Naive thymus-derived CD4-positive, alpha-beta T cell (primary cell): ENCODE measurements at regions not wholly inside any gene's neighbourhood (a gene's known extent, or its start where the extent isn't known, plus 50 kb on each side); places are given as distances from the start of the nearest gene placed in this dataset.

Experiments used
- ATAC-seq: fragments of 150-1000 bp; cut with Tn5 transposase; 2 replicates; pipeline ENCODE4 v1.10.0; 2021; ENCODE audit warnings: mild to moderate bottlenecking, moderate library complexity
- CTCF ChIA-PET: fragments of 350-600 bp; sonication (Branson Sonifier 250); formaldehyde crosslinking; loops from one replicate; lab custom pipeline; 2021; ENCODE audit warnings: antibody characterized with exemption; lab: Charles Lee
- POLR2A ChIA-PET: fragments of 350-600 bp; sonication (Branson Sonifier 250); formaldehyde crosslinking; loops from one replicate; lab custom pipeline; 2021; ENCODE audit warnings: antibody characterized with exemption, inconsistent platforms; lab: Charles Lee
- DNase-seq, 9 donors: peaks; one replicate each; pipeline versions ENCODE4 v3.0.0 to v3.0.0-alpha.2; 2020 to 2022; ENCODE audit warnings: mixed read lengths in 1 of 9
- H3K27ac ChIP-seq: one replicate; pipeline ENCODE4 v1.7.0; 2013; ENCODE audit warnings: mild to moderate bottlenecking, low read depth, low read length, moderate library complexity
- H3K27me3 ChIP-seq, 2 donors: one replicate each; pipeline ENCODE4 v1.7.0; 2013; ENCODE audit warnings: low read length in 2 of 2, mild to moderate bottlenecking in 2 of 2, moderate library complexity in 2 of 2; ENCODE audit not compliant: control insufficient read depth in 2 of 2, insufficient read depth in 2 of 2
- H3K36me3 ChIP-seq, 3 experiments: 1 replicate in 2 of 3; 2 replicates in 1 of 3; pipeline ENCODE4 v1.7.0; 2013; ENCODE audit warnings: low read length in 3 of 3, mild to moderate bottlenecking in 3 of 3, moderate library complexity in 1 of 3; ENCODE audit not compliant: insufficient read depth in 3 of 3, control insufficient read depth in 2 of 3
- H3K4me1 ChIP-seq, 2 donors: one replicate each; pipeline ENCODE4 v1.7.0; 2013; ENCODE audit warnings: low read length in 2 of 2, mild to moderate bottlenecking in 2 of 2, moderate library complexity in 1 of 2; ENCODE audit not compliant: control insufficient read depth in 2 of 2, insufficient read depth in 2 of 2
- H3K4me3 ChIP-seq: 2 replicates; pipeline ENCODE4 v1.7.0; 2013; ENCODE audit warnings: mild to moderate bottlenecking, low read length
- H3K9me3 ChIP-seq, 3 experiments: 1 replicate in 2 of 3; 2 replicates in 1 of 3; pipeline ENCODE4 v1.7.0; 2013; ENCODE audit warnings: low read length in 3 of 3; ENCODE audit not compliant: control insufficient read depth in 2 of 3
- H3K27ac Mint-ChIP-seq, 9 donors: one replicate each; pipeline ENCODE4 v1.8.0; 2020 to 2022; ENCODE audit warnings: mixed read lengths in 9 of 9, mild to moderate bottlenecking in 8 of 9, moderate library complexity in 5 of 9, inconsistent platforms in 2 of 9
- H3K27me3 Mint-ChIP-seq, 5 donors: one replicate each; pipeline ENCODE4 v1.8.0; 2021 to 2022; ENCODE audit warnings: mixed read lengths in 5 of 5, mild to moderate bottlenecking in 1 of 5
- H3K36me3 Mint-ChIP-seq, 5 donors: one replicate each; pipeline ENCODE4 v1.8.0; 2020 to 2022; ENCODE audit warnings: mixed read lengths in 5 of 5, mild to moderate bottlenecking in 3 of 5, inconsistent platforms in 1 of 5
- H3K4me1 Mint-ChIP-seq, 7 donors: one replicate each; pipeline ENCODE4 v1.8.0; 2020 to 2022; ENCODE audit warnings: mixed read lengths in 7 of 7, mild to moderate bottlenecking in 3 of 7, inconsistent platforms in 1 of 7
- H3K4me3 Mint-ChIP-seq, 10 donors: one replicate each; pipeline ENCODE4 v1.8.0; 2020 to 2022; ENCODE audit warnings: mild to moderate bottlenecking in 10 of 10, mixed read lengths in 10 of 10, moderate library complexity in 6 of 10, inconsistent platforms in 2 of 10
- H3K9me3 Mint-ChIP-seq, 11 donors: one replicate each; pipeline ENCODE4 v1.8.0; 2020 to 2022; ENCODE audit warnings: mixed read lengths in 11 of 11, mild to moderate bottlenecking in 4 of 11, inconsistent platforms in 1 of 11, moderate library complexity in 1 of 11
- intact Hi-C, 2 donors: fragments of 100-400 bp; cut with micrococcal nuclease; formaldehyde crosslinking; loops; one replicate each; pipeline ENCODE4 v1.15.1; 2023

GRCh38 chr13:34502621-34503020 is 439.4 kb upstream of the NBEA start:
- Histone ChIP-seq H3K36me3 (no peaks in the 10 kb centered on the region), H3K4me3 (no peak overlapping the region), H3K27ac (no peak overlapping the region), H3K4me1 (no peaks in the 10 kb centered on the region), H3K27me3 (no peaks in the 10 kb centered on the region), H3K9me3 (no peaks in the 10 kb centered on the region)
- Mint-ChIP-seq H3K36me3 (no peaks in the 10 kb centered on the region), H3K9me3 (peaks cover 0 to 24% (median 11%) of the 10 kb centered on the region in 11 donors), H3K27me3 (no peaks in the 10 kb centered on the region), H3K4me1 (no peaks in the 10 kb centered on the region), H3K27ac (no peak overlapping the region), H3K4me3 (no peak overlapping the region)
- intact Hi-C loops = no loop called here
- ChIA-PET CTCF (no interaction called here), POLR2A (no interaction called here)
- DNase-seq = no peak
- ATAC-seq = no peak

- no peaks in the 10 kb centered on the region for H3K36me3 Mint-ChIP-seq
- Histone ChIP-seq H3K4me3 (no peak overlapping the region), H3K27ac (no peak overlapping the region), H3K36me3 (no peaks in the 10 kb centered on the region), H3K4me1 (no peaks in the 10 kb centered on the region), H3K9me3 (no peaks in the 10 kb centered on the region), H3K27me3 (no peaks in the 10 kb centered on the region)
- peaks cover 0 to 29% (median 8%) of the 10 kb centered on the region in 11 donors for H3K9me3 Mint-ChIP-seq
- H3K27ac Mint-ChIP-seq = no peak overlapping the region
- no peak overlapping the region for H3K4me3 Mint-ChIP-seq
- DNase-seq (no peak), ATAC-seq (no peak)
- no peaks in the 10 kb centered on the region for H3K4me1 Mint-ChIP-seq
- intact Hi-C loops = no loop called here
- ChIA-PET CTCF (no interaction called here), POLR2A (no interaction called here)
- no peaks in the 10 kb centered on the region for H3K27me3 Mint-ChIP-seq
These were observed 435.3 kb upstream of the NBEA start for GRCh38 chr13:34506796-34507195.

- Mint-ChIP-seq H3K36me3 (no peaks in the 10 kb centered on the region), H3K27ac (no peak overlapping the region), H3K9me3 (peaks cover 0 to 25% (median 8%) of the 10 kb centered on the region in 11 donors), H3K4me3 (no peak overlapping the region), H3K27me3 (no peaks in the 10 kb centered on the region), H3K4me1 (no peaks in the 10 kb centered on the region)
- ATAC-seq (no peak), DNase-seq (no peak)
- intact Hi-C loops = no loop called here
- POLR2A ChIA-PET = no interaction called here
- CTCF ChIA-PET = no interaction called here
- Histone ChIP-seq H3K36me3 (no peaks in the 10 kb centered on the region), H3K4me3 (no peak overlapping the region), H3K4me1 (no peaks in the 10 kb centered on the region), H3K9me3 (no peaks in the 10 kb centered on the region), H3K27me3 (no peaks in the 10 kb centered on the region), H3K27ac (no peak overlapping the region)
These were observed 434.4 kb upstream of the NBEA start for GRCh38 chr13:34507630-34508029.

- Mint-ChIP-seq H3K27me3 (no peaks in the 10 kb centered on the region), H3K27ac (no peak overlapping the region), H3K4me1 (no peaks in the 10 kb centered on the region), H3K36me3 (peaks cover 0 to 5% (median 0%) of the 10 kb centered on the region in 5 donors), H3K9me3 (peaks cover 0 to 24% (median 8%) of the 10 kb centered on the region in 11 donors), H3K4me3 (no peak overlapping the region)
- Histone ChIP-seq H3K27me3 (no peaks in the 10 kb centered on the region), H3K27ac (no peak overlapping the region), H3K36me3 (no peaks in the 10 kb centered on the region), H3K9me3 (no peaks in the 10 kb centered on the region), H3K4me3 (no peak overlapping the region), H3K4me1 (no peaks in the 10 kb centered on the region)
- intact Hi-C loops = no loop called here
- DNase-seq (no peak), ATAC-seq (no peak)
- CTCF ChIA-PET = no interaction called here
- POLR2A ChIA-PET = no interaction called here
These were observed 429.3 kb upstream of the NBEA start for GRCh38 chr13:34512817-34513216.

GRCh38 chr13:34513526-34513925 is 428.5 kb upstream of the NBEA start:
- Histone ChIP-seq H3K4me1 (no peaks in the 10 kb centered on the region), H3K9me3 (no peaks in the 10 kb centered on the region), H3K36me3 (no peaks in the 10 kb centered on the region), H3K27me3 (no peaks in the 10 kb centered on the region), H3K27ac (no peak overlapping the region), H3K4me3 (no peak overlapping the region)
- Mint-ChIP-seq H3K9me3 (peaks cover 0 to 21% (median 8%) of the 10 kb centered on the region in 11 donors), H3K27ac (no peak overlapping the region), H3K27me3 (no peaks in the 10 kb centered on the region), H3K4me3 (no peak overlapping the region), H3K36me3 (peaks cover 0 to 5% (median 0%) of the 10 kb centered on the region in 5 donors), H3K4me1 (no peaks in the 10 kb centered on the region)
- POLR2A ChIA-PET = no interaction called here
- DNase-seq = no peak
- CTCF ChIA-PET = no interaction called here
- intact Hi-C loops = no loop called here
- no peak for ATAC-seq

- DNase-seq (no peak), ATAC-seq (no peak)
- Histone ChIP-seq H3K36me3 (no peaks in the 10 kb centered on the region), H3K9me3 (no peaks in the 10 kb centered on the region), H3K27ac (no peak overlapping the region), H3K27me3 (no peaks in the 10 kb centered on the region), H3K4me3 (no peak overlapping the region), H3K4me1 (no peaks in the 10 kb centered on the region)
- intact Hi-C loops = no loop called here
- Mint-ChIP-seq H3K36me3 (peaks cover 0 to 5% (median 0%) of the 10 kb centered on the region in 5 donors), H3K27ac (no peak overlapping the region), H3K9me3 (peaks cover 0 to 18% (median 6%) of the 10 kb centered on the region in 11 donors), H3K4me1 (no peaks in the 10 kb centered on the region), H3K27me3 (peaks cover 0 to 4% (median 0%) of the 10 kb centered on the region in 5 donors), H3K4me3 (no peak overlapping the region)
- CTCF ChIA-PET = no interaction called here
- POLR2A ChIA-PET = no interaction called here
These were observed 426.9 kb upstream of the NBEA start for GRCh38 chr13:34515201-34515600.

- no peaks in the 10 kb centered on the region for H3K4me1 ChIP-seq
- Mint-ChIP-seq H3K36me3 (no peaks in the 10 kb centered on the region), H3K27me3 (peaks cover 0 to 4% (median 0%) of the 10 kb centered on the region in 5 donors), H3K4me1 (no peaks in the 10 kb centered on the region), H3K27ac (no peak overlapping the region), H3K9me3 (peaks cover 0 to 11% (median 4%) of the 10 kb centered on the region in 11 donors), H3K4me3 (no peak overlapping the region)
- no peak overlapping the region for H3K27ac ChIP-seq
- no peak overlapping the region for H3K4me3 ChIP-seq
- POLR2A ChIA-PET = no interaction called here
- intact Hi-C loops = no loop called here
- no peaks in the 10 kb centered on the region for H3K27me3 ChIP-seq
- no peaks in the 10 kb centered on the region for H3K9me3 ChIP-seq
- DNase-seq (no peak), ATAC-seq (no peak)
- CTCF ChIA-PET = no interaction called here
- H3K36me3 ChIP-seq = no peaks in the 10 kb centered on the region
These were observed 420.9 kb upstream of the NBEA start for GRCh38 chr13:34521171-34521570.
